HG02970 (cell line): ENCODE measurements at regions not wholly inside any gene's neighbourhood (a gene's known extent, or its start where the extent isn't known, plus 50 kb on each side); places are given as distances from the start of the nearest gene placed in this dataset.
"Not testable (repeated sequence)": the region's sequence is repeated elsewhere in the genome, so short reads cannot be mapped to it uniquely, and the experiment has no call there.

Experiments
- ATAC-seq: cut with Tn5 transposase; IDR thresholded peaks from one replicate; pipeline ENCODE4 v1.9.1; 2021; ENCODE audit warnings: mild to moderate bottlenecking, moderate library complexity, moderate number of reproducible peaks; ENCODE audit not compliant: unreplicated experiment, low FRiP score

DNA sequence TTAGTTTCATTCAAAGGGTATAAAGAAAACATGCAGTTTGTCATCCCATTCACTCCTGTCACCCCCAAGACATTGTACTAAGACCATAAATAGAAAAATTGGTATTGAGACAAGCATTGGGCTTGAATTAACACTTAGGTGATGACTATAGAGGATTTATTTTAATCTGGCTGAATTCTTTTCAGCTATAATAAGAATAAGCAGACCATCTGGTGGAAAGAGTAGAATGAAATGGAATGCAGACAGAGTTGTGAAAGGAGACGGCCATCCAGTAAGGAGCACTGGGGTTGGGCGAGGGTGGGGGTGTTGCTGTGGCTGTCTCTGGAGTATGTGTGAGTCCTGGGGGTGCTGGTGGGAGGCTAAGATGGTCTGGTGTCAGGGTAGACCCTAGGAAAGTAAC lies 125.0 kb upstream of the IVNS1ABP start:
- no peak for ATAC-seq

DNA sequence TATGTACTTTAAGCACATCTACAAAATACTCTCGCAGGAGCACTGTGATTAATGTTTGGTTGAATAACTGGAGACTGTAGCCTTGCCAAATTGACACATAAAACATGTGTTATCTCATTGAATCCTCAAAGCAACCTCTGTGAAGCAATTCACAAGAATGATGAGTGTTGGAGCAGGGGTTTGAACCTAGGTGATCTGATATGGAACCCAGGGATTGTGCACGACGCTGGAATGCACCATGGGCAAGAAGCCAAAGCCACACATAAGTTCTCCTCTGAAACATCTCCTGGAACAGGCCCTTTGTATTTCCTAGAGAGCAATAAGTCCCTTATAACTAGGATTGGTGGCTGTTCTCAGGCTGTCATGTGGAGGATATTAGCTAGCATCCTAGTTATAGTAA lies 124.6 kb upstream of the IVNS1ABP start:
- no peak for ATAC-seq

DNA sequence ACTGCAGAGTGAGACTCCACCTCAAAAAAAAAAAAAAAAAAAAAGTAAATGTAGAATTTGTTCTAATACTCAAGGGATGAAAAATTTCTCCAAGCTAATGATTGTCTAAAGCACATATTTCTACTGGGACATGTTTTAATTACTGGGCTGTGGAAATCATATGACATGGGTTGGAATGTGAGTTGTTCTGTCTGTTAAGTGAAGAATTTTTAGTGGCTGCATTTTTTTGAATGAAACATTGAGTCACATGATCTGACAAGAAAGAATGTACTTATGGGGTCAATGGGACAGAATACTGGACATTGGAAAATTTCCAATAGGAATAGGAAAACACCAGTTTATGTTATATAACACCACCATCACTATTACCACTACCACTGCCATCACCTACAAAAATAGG lies 123.8 kb upstream of the IVNS1ABP start:
- ATAC-seq, result no peak

DNA sequence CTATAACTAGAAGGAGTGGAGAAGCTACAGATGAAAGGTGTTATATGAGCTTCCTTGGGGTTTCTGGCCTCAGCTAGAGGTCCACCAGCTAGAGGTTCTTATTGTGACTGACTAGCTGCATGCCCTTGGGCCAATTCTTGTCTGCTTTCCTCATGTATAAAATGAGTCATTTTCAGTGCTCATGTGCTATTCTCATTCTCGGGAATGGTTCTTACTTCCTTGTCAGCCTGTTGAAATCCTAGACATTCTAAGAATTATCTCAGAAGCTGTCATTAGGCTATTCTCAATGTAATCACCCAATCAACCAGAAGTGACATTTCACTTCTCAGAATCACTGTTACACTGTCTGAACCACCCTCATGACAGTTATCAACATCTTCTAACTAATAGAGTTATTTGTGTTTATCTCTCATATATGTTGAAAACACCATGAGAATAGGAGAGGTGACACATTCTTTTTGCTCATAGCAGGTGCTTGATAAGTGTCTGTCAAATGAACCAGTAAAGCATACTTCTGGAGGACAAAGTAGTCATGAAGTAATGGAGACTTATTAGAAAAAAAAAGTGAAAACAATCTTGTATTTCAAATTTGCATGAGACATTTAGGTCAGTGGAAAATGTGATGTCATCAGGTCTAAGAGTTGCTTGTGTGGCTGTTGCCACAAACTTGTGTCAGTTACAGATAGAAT lies 122.8 kb upstream of the IVNS1ABP start:
- peak; percentile 71 for ATAC-seq

DNA sequence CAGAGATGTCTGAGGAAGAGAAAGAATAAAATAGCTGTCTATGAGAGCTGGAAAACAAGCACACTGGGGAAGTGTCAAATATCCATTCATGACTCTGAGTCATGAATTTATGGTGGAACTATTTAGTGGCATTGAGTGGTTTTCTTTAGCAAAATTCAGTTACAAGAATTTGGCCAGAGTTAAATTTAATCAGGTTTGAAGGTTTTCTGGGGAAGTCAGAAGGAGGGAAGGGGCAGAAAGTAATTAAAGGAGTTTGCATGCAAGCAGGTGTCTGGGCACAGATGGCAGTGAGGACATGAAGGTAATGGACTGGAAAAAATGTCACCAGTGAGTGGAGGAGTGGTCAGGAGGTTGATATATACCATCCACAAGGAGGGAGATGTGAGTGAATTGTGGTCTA lies 121.9 kb upstream of the IVNS1ABP start:
- ATAC-seq, result no peak

DNA sequence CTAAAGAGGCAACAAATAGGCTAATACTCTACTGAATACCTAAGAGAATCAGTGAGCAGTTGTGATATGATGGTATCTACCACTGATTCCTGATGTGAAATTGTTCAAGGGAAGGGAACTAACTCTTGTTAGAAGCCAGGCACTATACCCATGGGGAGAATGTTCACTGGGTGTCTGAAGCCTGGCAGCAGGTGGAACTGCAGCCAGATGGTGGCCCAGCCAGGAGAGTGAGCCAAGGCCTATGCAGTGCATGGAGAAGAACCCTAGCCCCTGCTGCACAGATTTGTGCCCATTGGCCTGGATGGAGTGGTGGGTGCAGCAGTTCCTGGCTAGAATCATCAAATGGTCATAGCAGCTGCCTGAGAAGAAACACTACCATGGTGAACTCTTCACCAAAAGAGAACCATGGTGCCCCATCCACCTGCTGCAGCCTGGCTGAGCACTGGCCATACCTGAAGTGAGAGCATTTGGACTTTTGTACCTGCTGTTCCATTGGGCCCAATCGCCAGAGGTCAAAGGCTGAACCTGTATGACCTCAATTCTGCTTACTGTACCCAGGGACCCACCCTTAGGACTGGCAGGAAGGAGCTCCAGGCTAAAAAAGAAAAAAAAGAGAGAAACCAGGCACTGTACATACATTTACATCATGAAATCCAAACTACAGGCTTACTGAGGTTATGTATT lies 118.8 kb upstream of the IVNS1ABP start:
- ATAC-seq, result no peak

DNA sequence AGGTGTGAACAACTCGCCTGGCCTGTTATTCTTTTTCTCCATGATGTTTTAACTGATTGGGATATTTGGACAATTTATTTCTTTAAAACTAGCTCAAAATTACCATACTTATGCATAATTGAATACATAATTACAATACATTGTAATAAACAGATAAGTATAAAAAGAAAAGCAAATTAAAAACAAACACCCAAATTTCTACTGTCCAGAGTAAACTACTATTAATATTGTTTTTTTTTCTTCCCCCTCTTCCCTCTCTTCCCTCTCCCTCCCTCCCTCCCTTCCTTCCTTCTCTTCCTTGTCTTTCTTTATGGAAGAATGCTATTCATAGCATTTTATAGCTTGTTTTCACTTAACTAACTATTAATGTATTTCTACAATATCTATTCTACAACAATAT lies 117.7 kb upstream of the IVNS1ABP start:
- ATAC-seq, result no peak

DNA sequence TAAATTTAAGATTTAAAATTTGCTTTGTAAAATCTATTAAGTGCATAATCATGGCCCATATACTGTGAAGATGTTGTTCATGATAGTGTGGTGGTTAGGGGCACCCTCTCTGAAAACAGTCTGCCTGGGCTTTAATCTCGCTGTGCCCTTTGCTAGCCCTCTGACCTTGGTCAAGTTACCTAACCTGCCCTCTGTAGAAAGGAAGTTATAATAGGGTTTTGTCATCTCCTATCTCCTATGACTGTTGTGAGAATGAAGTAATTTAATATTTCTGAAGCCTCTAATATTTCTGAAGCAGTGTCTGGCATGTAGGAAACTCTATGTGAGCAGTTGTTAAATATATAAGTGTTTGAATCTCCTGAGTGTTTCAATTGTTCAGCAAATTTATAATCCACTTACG lies 116.6 kb upstream of the IVNS1ABP start:
- no peak for ATAC-seq

DNA sequence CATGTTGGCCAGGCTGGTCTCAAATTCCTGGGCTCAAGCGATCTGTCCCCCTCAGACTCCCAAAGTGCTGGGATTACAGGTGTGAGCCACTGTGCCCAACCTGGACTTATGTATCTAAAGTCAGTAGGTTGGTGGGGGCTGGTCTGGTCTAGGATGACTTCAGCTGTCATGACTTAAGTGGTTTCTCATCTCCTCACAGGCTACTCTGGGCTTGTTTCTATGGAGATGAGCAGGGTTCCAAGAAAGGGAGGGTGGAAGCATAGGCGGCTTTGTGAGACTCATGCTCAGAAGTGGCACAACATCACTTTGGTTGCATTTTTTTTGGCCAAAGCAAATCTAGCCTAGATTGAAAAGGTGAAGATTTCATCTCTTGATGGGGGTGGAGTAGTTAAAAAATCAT lies 115.9 kb upstream of the IVNS1ABP start:
- ATAC-seq, result no peak

DNA sequence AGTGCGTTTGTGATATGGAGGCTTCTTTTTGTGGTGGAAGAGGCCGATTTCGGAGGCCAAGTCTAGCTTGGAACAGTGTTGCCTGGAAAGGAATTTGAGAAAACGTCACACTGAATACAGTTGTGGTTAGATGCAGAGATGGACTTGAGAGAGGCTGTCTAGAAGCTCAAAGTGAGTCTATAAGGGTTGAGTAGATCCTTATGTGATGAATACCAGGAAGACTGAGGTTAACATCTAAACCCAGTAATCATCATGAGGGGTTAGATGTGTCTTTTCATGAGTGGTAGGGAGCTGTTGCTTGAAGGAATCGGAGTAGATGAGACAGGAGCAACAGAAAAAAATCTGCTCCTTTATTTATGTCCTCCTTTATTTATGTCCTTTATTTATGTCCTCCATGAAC lies 114.6 kb upstream of the IVNS1ABP start:
- no peak for ATAC-seq

DNA sequence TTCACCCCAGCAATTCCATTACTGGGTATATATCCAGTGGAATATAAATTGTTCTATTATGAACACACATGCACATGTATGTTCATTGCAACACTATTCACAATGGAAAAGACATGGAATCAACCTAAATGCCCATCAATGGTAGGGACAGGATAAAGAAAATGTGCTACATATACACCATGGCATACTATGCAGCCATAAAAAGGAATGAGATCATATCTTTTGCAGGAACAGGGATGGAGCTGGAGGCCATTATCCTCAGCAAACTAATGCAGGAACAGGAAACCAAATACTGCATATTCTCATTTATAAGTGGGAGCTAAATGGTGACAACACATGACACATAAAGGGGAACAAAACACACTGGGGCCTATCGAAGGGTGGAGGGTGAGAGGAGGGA lies 112.6 kb upstream of the IVNS1ABP start:
- not testable (repeated sequence) for ATAC-seq

DNA sequence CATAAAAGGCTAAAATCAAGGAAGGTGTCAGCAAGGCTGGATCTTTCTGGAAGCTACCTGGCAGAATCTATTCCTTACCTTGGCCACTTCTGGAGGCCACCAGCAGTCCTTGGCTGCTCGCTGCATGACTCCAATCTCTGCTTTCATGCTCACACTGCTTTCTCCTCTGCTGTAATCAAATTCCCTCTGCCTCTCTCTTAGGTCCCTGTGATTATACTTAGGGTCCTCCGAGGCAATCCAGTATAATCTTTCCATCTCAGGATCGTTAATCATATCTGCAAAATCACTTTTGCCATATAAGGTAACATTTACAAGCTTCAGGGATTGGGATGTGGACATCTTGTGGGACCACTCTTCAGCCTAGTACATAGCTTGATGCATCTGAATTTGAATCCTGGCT lies 110.7 kb upstream of the IVNS1ABP start:
- no peak for ATAC-seq

DNA sequence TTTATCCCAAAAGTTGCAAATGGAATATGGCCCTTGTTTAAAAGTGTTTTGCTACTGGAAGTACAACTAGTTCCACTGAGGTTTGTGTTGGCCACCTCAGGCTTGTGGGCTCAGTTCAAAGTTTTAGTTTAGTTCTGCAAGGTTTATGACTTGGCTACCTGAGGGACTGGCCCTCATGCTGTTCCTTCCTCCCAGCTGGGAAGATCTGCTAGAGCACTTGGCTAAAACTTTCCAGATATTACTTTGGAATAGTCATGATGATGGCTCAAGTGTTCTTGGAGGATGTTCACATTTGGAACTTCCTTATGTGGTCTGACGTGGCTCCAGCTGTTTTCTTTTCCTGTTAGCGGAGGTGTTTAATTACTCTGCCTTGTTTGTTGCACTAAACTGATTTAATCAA lies 110.2 kb upstream of the IVNS1ABP start:
- no peak for ATAC-seq

DNA sequence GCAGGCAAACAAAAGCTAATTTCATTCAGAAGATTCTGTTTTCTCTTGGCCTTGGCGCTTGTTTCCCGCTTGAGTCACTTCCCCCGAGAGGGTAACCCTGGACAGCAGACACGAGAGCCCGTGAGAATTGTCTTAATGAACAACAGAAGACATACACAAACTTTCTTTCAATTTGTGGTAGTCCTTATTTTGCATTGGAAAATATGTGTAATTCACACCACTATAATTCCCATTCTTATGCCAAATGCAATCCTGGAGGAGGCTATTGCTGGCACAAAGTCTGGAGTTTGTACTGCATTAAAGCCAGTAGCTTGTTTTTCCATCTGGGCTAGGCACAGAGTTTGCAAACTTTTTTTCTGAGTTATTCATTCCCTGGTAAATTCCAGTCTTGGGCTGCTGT lies 109.8 kb upstream of the IVNS1ABP start:
- ATAC-seq, result no peak

DNA sequence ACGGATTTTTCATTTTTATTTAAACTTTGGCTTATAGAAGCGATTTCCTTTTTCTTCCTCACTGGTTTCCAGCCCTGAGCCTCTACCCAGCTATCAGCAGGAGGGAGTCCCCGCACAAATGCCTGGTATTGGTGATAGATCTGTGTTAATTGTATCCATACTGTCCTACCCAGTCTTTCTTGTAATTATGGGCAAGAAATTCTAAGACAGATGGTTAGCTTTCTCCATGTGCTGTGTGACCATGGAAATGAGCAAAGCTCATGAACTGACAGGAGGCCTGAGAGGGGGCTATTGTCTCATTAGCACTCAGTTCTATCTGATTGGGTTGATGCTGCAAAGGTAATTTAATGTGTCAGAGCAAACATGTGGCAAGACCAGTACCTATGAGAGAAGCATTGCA lies 108.1 kb upstream of the IVNS1ABP start:
- no peak for ATAC-seq

DNA sequence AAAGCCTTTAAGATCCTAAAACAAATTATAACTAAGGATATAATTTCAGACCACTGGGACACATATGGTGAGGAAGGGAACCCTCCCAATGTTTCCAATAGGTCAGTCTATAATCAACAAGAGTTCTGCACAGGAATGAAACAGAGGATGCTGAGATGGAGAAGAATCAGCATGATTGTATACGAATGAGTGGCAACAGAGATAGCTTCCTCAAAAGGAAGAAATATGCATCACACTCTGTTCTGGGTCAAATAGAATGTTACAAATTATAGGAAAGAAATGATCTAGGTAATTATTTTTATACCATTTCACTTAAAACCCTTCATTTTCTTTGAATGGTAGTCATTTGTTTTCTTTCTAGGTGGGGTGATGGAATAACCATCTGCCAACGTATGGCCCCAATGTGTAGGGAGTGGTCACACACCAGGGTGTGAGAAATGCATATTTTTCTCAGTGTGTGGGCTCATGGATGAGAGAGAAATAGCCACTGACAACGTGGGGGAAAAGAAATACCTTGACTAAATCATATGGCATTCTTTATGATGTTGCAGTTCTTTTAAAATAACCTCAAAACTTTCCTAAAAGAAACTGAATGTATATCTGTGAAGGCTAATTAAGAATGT lies 104.6 kb upstream of the IVNS1ABP start:
- ATAC-seq, result no peak

DNA sequence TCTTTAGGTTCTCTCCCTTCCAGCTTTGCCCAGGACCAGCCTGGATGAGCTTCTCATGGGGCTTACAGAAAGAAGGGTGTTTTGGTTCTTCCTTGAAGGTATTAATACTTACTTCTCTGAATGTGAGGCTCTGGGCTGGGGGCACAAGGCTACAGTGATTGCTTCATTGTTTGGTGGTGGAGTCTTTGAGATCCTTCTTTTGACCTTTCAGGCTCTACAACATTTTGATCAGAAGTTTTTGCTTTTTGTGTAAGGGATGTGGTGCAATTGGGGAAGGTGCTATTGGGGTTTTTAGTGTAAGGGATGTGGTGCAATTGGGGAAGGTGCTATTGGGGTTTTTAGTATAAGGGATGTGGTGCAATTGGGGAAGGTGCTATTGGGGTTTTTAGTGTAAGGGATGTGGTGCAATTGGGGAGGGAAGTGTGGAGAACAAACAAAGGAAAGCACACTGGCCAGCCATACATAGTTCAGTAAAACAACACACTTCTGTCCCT lies 103.6 kb upstream of the IVNS1ABP start:
- no peak for ATAC-seq

DNA sequence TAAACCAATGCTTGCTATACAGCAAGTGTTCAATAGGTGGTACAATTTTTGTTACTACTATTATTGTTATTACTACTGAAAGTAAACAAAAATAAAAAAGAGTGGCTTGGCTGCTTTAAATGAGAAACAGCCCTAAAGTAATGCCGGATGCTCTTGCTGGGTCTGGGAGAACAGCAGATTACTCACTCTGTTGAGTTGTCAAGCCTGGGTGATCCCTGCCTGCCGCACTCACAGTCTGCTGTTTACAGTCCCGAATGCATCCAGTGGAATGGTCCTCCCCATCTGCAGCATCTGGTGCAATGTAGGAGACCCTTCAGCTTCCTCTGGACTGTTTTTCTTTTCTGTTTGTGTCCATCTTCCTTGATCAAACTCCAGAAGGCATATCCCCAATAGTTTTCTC lies 102.7 kb upstream of the IVNS1ABP start:
- ATAC-seq, result no peak

DNA sequence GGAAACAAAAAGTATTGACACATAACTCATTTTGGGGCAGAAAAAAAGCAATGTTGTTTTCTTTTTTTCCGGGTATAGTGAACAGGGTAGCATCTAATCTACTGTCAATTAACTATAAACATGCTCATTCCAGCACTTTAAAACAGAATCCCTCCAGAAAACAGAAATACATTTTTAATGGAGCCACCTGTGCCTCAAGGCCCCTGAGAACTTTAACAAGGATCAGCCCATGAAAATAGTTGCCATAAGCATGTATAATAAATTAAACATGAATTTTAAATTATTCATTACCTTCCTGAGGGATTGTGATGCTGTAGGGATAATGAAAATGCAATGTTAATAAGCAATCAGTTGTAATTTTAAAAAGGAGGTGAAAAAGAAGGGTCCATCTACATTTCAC lies 101.4 kb upstream of the IVNS1ABP start:
- no peak for ATAC-seq

DNA sequence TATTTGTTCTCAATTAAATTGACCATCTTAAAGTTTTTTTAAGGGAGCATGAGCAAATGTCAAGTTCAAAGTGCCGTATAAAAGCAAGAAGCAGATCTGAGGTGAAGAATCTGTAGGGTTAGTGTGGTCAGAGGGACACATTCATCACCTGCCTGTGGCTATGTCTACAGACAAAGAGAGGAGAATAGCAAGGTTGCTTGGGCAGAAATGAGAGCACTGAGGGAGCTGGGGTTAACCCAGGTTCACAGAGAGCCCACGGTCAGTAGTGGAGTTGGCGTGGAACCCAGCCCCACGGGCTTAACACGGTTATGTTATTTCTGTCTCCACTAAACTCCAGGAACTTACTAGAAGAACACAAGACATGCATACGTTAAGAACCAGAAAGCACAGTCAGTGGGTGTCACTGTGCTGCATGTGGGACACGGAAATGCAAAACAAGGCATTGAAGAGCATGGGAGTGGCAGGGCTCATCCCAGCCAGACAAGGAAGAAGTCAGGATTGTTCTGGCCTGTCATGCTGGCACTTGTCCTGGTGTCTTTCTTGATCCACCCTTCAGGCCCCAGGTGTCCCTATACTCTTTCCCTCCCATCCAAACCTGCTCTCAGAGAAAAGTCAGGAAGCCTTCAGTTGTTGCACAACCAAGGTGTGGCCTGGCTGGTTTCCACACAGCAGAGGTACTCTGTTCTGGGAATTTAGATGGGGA lies 95.5 kb upstream of the IVNS1ABP start:
- ATAC-seq, result no peak
